ENCODE measurements at regions not wholly inside any gene's neighbourhood (a gene's known extent, or its start where the extent isn't known, plus 50 kb on each side); places are given as distances from the start of the nearest gene placed in this dataset.

DNA sequence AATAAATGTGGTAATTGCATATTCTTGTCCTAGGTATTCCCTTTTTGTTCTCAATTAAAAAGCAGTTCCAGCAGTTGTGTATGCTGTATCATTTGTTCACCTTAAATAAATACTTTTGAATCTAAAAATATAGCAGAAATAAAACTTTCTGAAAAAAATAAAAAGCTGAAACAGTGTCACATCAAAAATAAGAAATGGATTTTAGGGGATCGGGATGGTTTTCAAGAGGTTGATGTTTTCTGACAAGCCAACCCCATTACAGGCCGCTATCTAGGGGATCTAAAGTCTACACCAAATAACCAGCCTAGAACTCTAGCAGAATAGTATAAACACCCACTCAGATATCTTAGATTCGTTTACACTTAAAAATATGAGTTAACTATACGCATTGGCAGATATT is 95.4 kb upstream of the MAML3 start:
- Mint-ChIP-seq H3K27me3 (ENCODE audit: low read depth) (no peaks in the 10 kb centered on the region), H3K4me1 (ENCODE audit: low read depth) (peaks cover 20% of the 10 kb centered on the region), H3K9me3 (ENCODE audit: low read depth) (no peaks in the 10 kb centered on the region), H3K36me3 (ENCODE audit: low read depth) (no peaks in the 10 kb centered on the region), H3K4me3 (ENCODE audit: unreplicated experiment) (no peak overlapping the region), H3K27ac (ENCODE audit: unreplicated experiment) (no peak overlapping the region)
- no peak for DNase-seq (ENCODE audit: low spot score)
- TF ChIP-seq, protein P1, sequence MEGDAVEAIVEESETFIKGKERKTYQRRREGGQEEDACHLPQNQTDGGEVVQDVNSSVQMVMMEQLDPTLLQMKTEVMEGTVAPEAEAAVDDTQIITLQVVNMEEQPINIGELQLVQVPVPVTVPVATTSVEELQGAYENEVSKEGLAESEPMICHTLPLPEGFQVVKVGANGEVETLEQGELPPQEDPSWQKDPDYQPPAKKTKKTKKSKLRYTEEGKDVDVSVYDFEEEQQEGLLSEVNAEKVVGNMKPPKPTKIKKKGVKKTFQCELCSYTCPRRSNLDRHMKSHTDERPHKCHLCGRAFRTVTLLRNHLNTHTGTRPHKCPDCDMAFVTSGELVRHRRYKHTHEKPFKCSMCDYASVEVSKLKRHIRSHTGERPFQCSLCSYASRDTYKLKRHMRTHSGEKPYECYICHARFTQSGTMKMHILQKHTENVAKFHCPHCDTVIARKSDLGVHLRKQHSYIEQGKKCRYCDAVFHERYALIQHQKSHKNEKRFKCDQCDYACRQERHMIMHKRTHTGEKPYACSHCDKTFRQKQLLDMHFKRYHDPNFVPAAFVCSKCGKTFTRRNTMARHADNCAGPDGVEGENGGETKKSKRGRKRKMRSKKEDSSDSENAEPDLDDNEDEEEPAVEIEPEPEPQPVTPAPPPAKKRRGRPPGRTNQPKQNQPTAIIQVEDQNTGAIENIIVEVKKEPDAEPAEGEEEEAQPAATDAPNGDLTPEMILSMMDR (IDR thresholded peaks at IDR 0.05), result no peak

DNA sequence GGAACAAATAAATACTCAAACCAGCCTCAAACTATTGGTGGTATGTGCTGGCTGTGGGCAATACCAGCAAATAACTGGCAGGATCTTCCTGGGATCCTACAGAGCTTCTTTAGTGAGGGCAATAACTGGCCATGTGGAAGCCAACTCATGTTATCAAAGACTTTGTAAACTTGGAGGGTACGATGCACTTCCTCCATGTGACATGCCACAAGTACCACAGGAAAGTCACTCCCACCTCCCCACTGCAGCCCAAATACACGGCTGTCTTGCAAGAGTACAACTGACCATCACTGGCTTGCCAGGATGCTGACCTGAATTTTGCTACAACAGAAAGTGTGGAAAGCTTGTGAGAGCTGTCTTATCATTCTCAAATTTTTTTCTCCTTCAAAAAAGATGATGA is 93.3 kb upstream of the MAML3 start:
- Mint-ChIP-seq H3K4me3 (ENCODE audit: unreplicated experiment) (no peak overlapping the region), H3K27ac (ENCODE audit: unreplicated experiment) (no peak overlapping the region), H3K9me3 (ENCODE audit: low read depth) (no peaks in the 10 kb centered on the region), H3K27me3 (ENCODE audit: low read depth) (no peaks in the 10 kb centered on the region), H3K36me3 (ENCODE audit: low read depth) (no peaks in the 10 kb centered on the region), H3K4me1 (ENCODE audit: low read depth) (peaks cover 11% of the 10 kb centered on the region)
- TF ChIP-seq, protein P1 (IDR thresholded peaks at IDR 0.05), result no peak
- no peak for DNase-seq (ENCODE audit: low spot score)

DNA sequence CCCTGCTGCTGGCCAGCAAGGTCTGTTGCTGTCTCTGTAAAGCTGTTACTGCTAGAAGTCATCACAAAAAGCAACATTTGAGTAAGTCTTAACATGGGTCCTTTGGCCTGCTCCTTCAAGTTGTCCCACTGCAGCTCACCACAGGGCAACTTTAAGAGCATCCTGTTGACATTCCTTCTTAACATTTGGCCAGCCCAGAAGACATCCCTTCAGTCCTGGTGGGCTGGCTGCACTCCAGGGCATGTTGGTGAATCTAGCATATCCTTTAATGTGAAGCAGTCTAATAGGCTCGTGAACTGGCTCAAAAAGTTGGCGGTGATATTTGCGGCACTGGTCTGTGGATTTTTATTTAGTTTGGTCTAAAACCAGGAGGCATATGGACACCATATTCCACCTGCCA is 92.2 kb upstream of the MAML3 start:
- H3K4me3 Mint-ChIP-seq (ENCODE audit: unreplicated experiment), result no peak overlapping the region
- no peak for DNase-seq (ENCODE audit: low spot score)
- no peaks in the 10 kb centered on the region for H3K27me3 Mint-ChIP-seq (ENCODE audit: low read depth)
- TF ChIP-seq, protein P1 (IDR thresholded peaks at IDR 0.05), result no peak
- no peaks in the 10 kb centered on the region for H3K9me3 Mint-ChIP-seq (ENCODE audit: low read depth)
- H3K4me1 Mint-ChIP-seq (ENCODE audit: low read depth), result peaks cover 7% of the 10 kb centered on the region
- H3K27ac Mint-ChIP-seq (ENCODE audit: unreplicated experiment), result no peak overlapping the region
- no peaks in the 10 kb centered on the region for H3K36me3 Mint-ChIP-seq (ENCODE audit: low read depth)

DNA sequence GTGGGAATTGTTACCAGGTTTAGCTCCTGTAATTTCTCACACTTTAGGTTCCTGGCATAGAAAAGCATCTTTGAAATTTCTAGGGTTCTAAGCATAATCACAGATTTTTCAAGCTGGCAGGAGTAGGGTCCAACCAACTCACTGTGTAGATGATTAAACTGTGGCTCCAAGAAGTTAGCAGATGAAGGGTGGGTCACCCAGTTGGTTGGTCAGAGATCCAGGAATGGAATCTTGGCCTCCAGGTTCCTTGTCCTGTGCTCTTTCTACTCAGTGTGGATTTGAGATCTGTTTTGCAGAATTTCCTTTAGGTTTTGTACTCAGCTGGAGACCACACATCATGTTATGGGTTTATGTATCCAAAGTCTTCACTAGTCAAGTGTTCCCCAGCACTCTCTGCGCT is 90.3 kb upstream of the MAML3 start:
- DNase-seq (ENCODE audit: low spot score), result no peak
- H3K36me3 Mint-ChIP-seq (ENCODE audit: low read depth), result no peaks in the 10 kb centered on the region
- TF ChIP-seq, protein P1 (IDR thresholded peaks at IDR 0.05), result no peak
- no peak overlapping the region for H3K27ac Mint-ChIP-seq (ENCODE audit: unreplicated experiment)
- no peaks in the 10 kb centered on the region for H3K9me3 Mint-ChIP-seq (ENCODE audit: low read depth)
- no peaks in the 10 kb centered on the region for H3K27me3 Mint-ChIP-seq (ENCODE audit: low read depth)
- no peak overlapping the region for H3K4me3 Mint-ChIP-seq (ENCODE audit: unreplicated experiment)
- peaks cover 5% of the 10 kb centered on the region for H3K4me1 Mint-ChIP-seq (ENCODE audit: low read depth)

DNA sequence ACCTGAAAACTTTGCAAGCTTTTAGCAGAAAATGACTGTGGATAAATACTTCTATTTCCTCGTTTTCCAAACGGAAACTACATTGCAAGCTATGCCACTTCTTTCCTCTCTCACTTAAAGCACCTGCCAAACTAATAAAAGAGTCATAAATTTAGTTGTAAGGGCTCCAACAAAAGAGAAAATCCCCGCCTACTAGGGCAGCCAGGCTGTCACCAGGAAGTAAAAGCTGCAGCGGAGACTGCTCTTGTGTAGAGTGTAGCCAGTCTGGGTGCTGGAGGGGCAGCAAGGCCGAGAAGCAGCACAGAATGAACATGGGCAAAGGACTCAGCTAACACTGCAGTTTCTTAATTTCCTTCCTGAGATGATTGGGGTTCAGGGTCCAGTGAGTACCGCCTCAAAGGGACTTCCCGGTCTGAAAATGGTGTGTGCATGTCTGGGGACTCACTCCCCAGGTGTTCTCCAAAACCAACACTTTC is 89.3 kb upstream of the MAML3 start:
- Mint-ChIP-seq H3K27ac (ENCODE audit: unreplicated experiment) (no peak overlapping the region), H3K9me3 (ENCODE audit: low read depth) (no peaks in the 10 kb centered on the region), H3K4me3 (ENCODE audit: unreplicated experiment) (no peak overlapping the region), H3K27me3 (ENCODE audit: low read depth) (no peaks in the 10 kb centered on the region), H3K36me3 (ENCODE audit: low read depth) (no peaks in the 10 kb centered on the region), H3K4me1 (ENCODE audit: low read depth) (peaks cover 7% of the 10 kb centered on the region)
- TF ChIP-seq, protein P1 (IDR thresholded peaks at IDR 0.05), result no peak
- no peak for DNase-seq (ENCODE audit: low spot score)
